AG04449 (cell line): ENCODE measurements at regions not wholly inside any gene's neighbourhood (a gene's known extent, or its start where the extent isn't known, plus 50 kb on each side); places are given as distances from the start of the nearest gene placed in this dataset.

Experiments used
- CTCF ChIA-PET: fragments of 350-600 bp; formaldehyde crosslinking; extraction: SDS; loops from one replicate; lab custom pipeline; 2021; ENCODE audit warnings: antibody characterized with exemption; lab: Yijun Ruan, JAX
- POLR2A ChIA-PET: fragments of 400-600, 350-600 bp; formaldehyde crosslinking; extraction: SDS; loops from one replicate; lab custom pipeline; 2020; ENCODE audit warnings: antibody characterized with exemption, inconsistent platforms; lab: Yijun Ruan, JAX
- DNase-seq: peaks from one replicate; pipeline ENCODE4 v3.0.0-alpha.2; 2010; ENCODE audit warnings: low read depth, low spot score
- H3K4me3 ChIP-seq: 2 replicates; pipeline ENCODE4 v1.5.1; 2011; ENCODE audit warnings: low read depth, mild to moderate bottlenecking, control low read depth, low read length
- CTCF ChIP-seq: IDR thresholded peaks from one replicate; pipeline ENCODE4 v1.5.1; 2011; ENCODE audit warnings: mild to moderate bottlenecking, moderate library complexity, low read length, control low read depth, inconsistent platforms; ENCODE audit not compliant: insufficient read depth; ENCODE audit errors: missing control alignments

GRCh38 chr12:59182658-59183455 is 262.6 kb upstream of the LRIG3 start:
- TF ChIP-seq CTCF = no peak
- ChIA-PET CTCF (no interaction called here), POLR2A (no interaction called here)
- no peak overlapping the region for H3K4me3 ChIP-seq
- DNase-seq = no peak

- DNase-seq = no peak
- CTCF ChIA-PET = no interaction called here
- H3K4me3 ChIP-seq = no peak overlapping the region
- POLR2A ChIA-PET = no interaction called here
- TF ChIP-seq CTCF = no peak
Observed at GRCh38 chr12:59182191-59182590, 261.9 kb upstream of the LRIG3 start.

- no peak for TF ChIP-seq CTCF
- CTCF ChIA-PET = interaction anchor here (1.3 kb wide), 1 partner anchor 14 kb away, joined by 3 read pairs; no protein-coding TSS in a partner anchor
- H3K4me3 ChIP-seq = no peak overlapping the region
- POLR2A ChIA-PET = no interaction called here
- DNase-seq = no peak
Observed at GRCh38 chr12:59181196-59181777, 261.0 kb upstream of the LRIG3 start.

GRCh38 chr12:59179231-59179630 is 258.9 kb upstream of the LRIG3 start:
- H3K4me3 ChIP-seq = no peak overlapping the region
- CTCF ChIA-PET = no interaction called here
- POLR2A ChIA-PET = no interaction called here
- no peak for TF ChIP-seq CTCF
- no peak for DNase-seq

- ChIA-PET POLR2A (no interaction called here), CTCF (interaction anchor here (1.0 to 2.4 kb wide), 2 partner anchors 9 to 23 kb away, joined by 3 to 8 read pairs; no protein-coding TSS in a partner anchor)
- TF ChIP-seq CTCF = peak; percentile 5
- no peak overlapping the region for H3K4me3 ChIP-seq
- no peak for DNase-seq
Observed at GRCh38 chr12:59173695-59174094, 253.4 kb upstream of the LRIG3 start.

GRCh38 chr12:59168647-59169046 is 248.3 kb upstream of the LRIG3 start:
- H3K4me3 ChIP-seq = no peak overlapping the region
- CTCF ChIA-PET = interaction anchor here (1.4 to 10.7 kb wide), 3 partner anchors 12 to 628 kb away, joined by 3 to 161 read pairs (median 10); no protein-coding TSS in a partner anchor
- no peak for DNase-seq
- POLR2A ChIA-PET = no interaction called here
- no peak for TF ChIP-seq CTCF
